ENCODE measurements at regions not wholly inside any gene's neighbourhood (a gene's known extent, or its start where the extent isn't known, plus 50 kb on each side); places are given as distances from the start of the nearest gene placed in this dataset.
"Not testable (repeated sequence)": the region's sequence is repeated elsewhere in the genome, so short reads cannot be mapped to it uniquely, and the experiment has no call there.

GRCh38 chr1:190858140-190858539 is 380.5 kb upstream of the BRINP3 start:
- peaks cover 0 to 6% of the 10 kb centered on the region in 2 donors for H3K36me3 Mint-ChIP-seq
- no peak for ATAC-seq
- DNase-seq (ENCODE audit: low spot score in 2 of 2), result no peak
- H3K27ac Mint-ChIP-seq, result no peak overlapping the region
- H3K9me3 Mint-ChIP-seq, result peaks cover 42% of the 10 kb centered on the region in 2 donors

GRCh38 chr1:190864013-190864641 is 386.5 kb upstream of the BRINP3 start:
- DNase-seq (ENCODE audit: low spot score in 2 of 2) (no peak), ATAC-seq (no peak)
- Mint-ChIP-seq H3K9me3 (peaks cover 22 to 34% of the 10 kb centered on the region in 2 donors), H3K36me3 (peaks cover 0 to 6% of the 10 kb centered on the region in 2 donors), H3K27ac (no peak overlapping the region)

GRCh38 chr1:190880352-190880751 is 402.7 kb upstream of the BRINP3 start:
- Mint-ChIP-seq H3K9me3 (peaks cover 11% of the 10 kb centered on the region in 2 donors), H3K36me3 (no peaks in the 10 kb centered on the region), H3K27ac (no peak overlapping the region)
- ATAC-seq, result no peak
- DNase-seq (ENCODE audit: low spot score in 2 of 2), result no peak

- Mint-ChIP-seq H3K36me3 (no peaks in the 10 kb centered on the region), H3K27ac (no peak overlapping the region), H3K9me3 (peaks cover 11 to 14% of the 10 kb centered on the region in 2 donors)
- DNase-seq (ENCODE audit: low spot score in 2 of 2), result no peak
- ATAC-seq, result no peak
Observed at GRCh38 chr1:190881064-190881463, 403.4 kb upstream of the BRINP3 start.

- DNase-seq (ENCODE audit: low spot score in 2 of 2) (no peak), ATAC-seq (no peak)
- Mint-ChIP-seq H3K27ac (no peak overlapping the region), H3K9me3 (peaks cover 21 to 23% of the 10 kb centered on the region in 2 donors), H3K36me3 (no peaks in the 10 kb centered on the region)
Observed at GRCh38 chr1:190897233-190897632, 419.6 kb upstream of the BRINP3 start.

- peaks cover 8 to 11% of the 10 kb centered on the region in 2 donors for H3K9me3 Mint-ChIP-seq
- H3K27ac Mint-ChIP-seq, result no peak overlapping the region
- DNase-seq (ENCODE audit: low spot score in 2 of 2) (no peak), ATAC-seq (no peak)
- H3K36me3 Mint-ChIP-seq, result no peaks in the 10 kb centered on the region
Observed at GRCh38 chr1:190904091-190904695, 426.5 kb upstream of the BRINP3 start.

- Mint-ChIP-seq H3K27ac (no peak overlapping the region), H3K9me3 (peaks cover 3 to 4% of the 10 kb centered on the region in 2 donors), H3K36me3 (no peaks in the 10 kb centered on the region)
- ATAC-seq (no peak), DNase-seq (ENCODE audit: low spot score in 2 of 2) (no peak)
Observed at GRCh38 chr1:190906206-190906725, 428.6 kb upstream of the BRINP3 start.

- no peak overlapping the region for H3K27ac Mint-ChIP-seq
- H3K9me3 Mint-ChIP-seq, result peaks cover 9 to 10% of the 10 kb centered on the region in 2 donors
- DNase-seq (ENCODE audit: low spot score in 2 of 2) (no peak), ATAC-seq (no peak)
- no peaks in the 10 kb centered on the region for H3K36me3 Mint-ChIP-seq
Observed at GRCh38 chr1:190908246-190908645, 430.6 kb upstream of the BRINP3 start.

GRCh38 chr1:190908691-190909090 is 431.0 kb upstream of the BRINP3 start:
- peaks cover 9 to 10% of the 10 kb centered on the region in 2 donors for H3K9me3 Mint-ChIP-seq
- H3K27ac Mint-ChIP-seq, result no peak overlapping the region
- DNase-seq (ENCODE audit: low spot score in 2 of 2) (no peak), ATAC-seq (no peak)
- no peaks in the 10 kb centered on the region for H3K36me3 Mint-ChIP-seq

GRCh38 chr1:190935925-190936324 is 458.3 kb upstream of the BRINP3 start:
- Mint-ChIP-seq H3K36me3 (no peaks in the 10 kb centered on the region), H3K27ac (no peak overlapping the region), H3K9me3 (peaks cover 10 to 17% of the 10 kb centered on the region in 2 donors)
- ATAC-seq (no peak), DNase-seq (ENCODE audit: low spot score in 2 of 2) (no peak)

GRCh38 chr1:190936337-190936736 is 458.7 kb upstream of the BRINP3 start:
- no peak overlapping the region for H3K27ac Mint-ChIP-seq
- DNase-seq (ENCODE audit: low spot score in 2 of 2) (no peak), ATAC-seq (no peak)
- peaks cover 10 to 17% of the 10 kb centered on the region in 2 donors for H3K9me3 Mint-ChIP-seq
- no peaks in the 10 kb centered on the region for H3K36me3 Mint-ChIP-seq

GRCh38 chr1:190940951-190941350 is 463.3 kb upstream of the BRINP3 start:
- peaks cover 5 to 12% of the 10 kb centered on the region in 2 donors for H3K9me3 Mint-ChIP-seq
- ATAC-seq, result no peak
- H3K27ac Mint-ChIP-seq, result no peak overlapping the region
- no peak for DNase-seq (ENCODE audit: low spot score in 2 of 2)
- no peaks in the 10 kb centered on the region for H3K36me3 Mint-ChIP-seq

GRCh38 chr1:190942475-190942874 is 464.8 kb upstream of the BRINP3 start:
- no peaks in the 10 kb centered on the region for H3K36me3 Mint-ChIP-seq
- H3K9me3 Mint-ChIP-seq, result peaks cover 5 to 12% of the 10 kb centered on the region in 2 donors
- H3K27ac Mint-ChIP-seq, result no peak overlapping the region
- no peak for DNase-seq (ENCODE audit: low spot score in 2 of 2)
- ATAC-seq, result no peak

GRCh38 chr1:190943722-190944121 is 466.1 kb upstream of the BRINP3 start:
- not testable (repeated sequence) for ATAC-seq; H3K9me3 Mint-ChIP-seq; H3K36me3 Mint-ChIP-seq; DNase-seq (ENCODE audit: low spot score in 2 of 2); H3K27ac Mint-ChIP-seq

- no peak overlapping the region for H3K27ac Mint-ChIP-seq
- DNase-seq (ENCODE audit: low spot score in 2 of 2) (no peak), ATAC-seq (no peak)
- H3K36me3 Mint-ChIP-seq, result peaks cover 0 to 4% of the 10 kb centered on the region in 2 donors
- peaks cover 8 to 14% of the 10 kb centered on the region in 2 donors for H3K9me3 Mint-ChIP-seq
Observed at GRCh38 chr1:190949939-190950338, 472.3 kb upstream of the BRINP3 start.

- Mint-ChIP-seq H3K27ac (no peak overlapping the region), H3K9me3 (peaks cover 15 to 20% of the 10 kb centered on the region in 2 donors), H3K36me3 (peaks cover 0 to 4% of the 10 kb centered on the region in 2 donors)
- ATAC-seq (no peak), DNase-seq (ENCODE audit: low spot score in 2 of 2) (no peak)
Observed at GRCh38 chr1:190957565-190957964, 479.9 kb upstream of the BRINP3 start.

- ATAC-seq (no peak), DNase-seq (ENCODE audit: low spot score in 2 of 2) (no peak)
- no peak overlapping the region for H3K27ac Mint-ChIP-seq
- H3K36me3 Mint-ChIP-seq, result no peaks in the 10 kb centered on the region
- H3K9me3 Mint-ChIP-seq, result peaks cover 11 to 12% of the 10 kb centered on the region in 2 donors
Observed at GRCh38 chr1:190963321-190963720, 485.7 kb upstream of the BRINP3 start.

GRCh38 chr1:190975827-190976226 is 498.2 kb upstream of the BRINP3 start:
- Mint-ChIP-seq H3K27ac (no peak overlapping the region), H3K36me3 (no peaks in the 10 kb centered on the region), H3K9me3 (peaks cover 4 to 18% of the 10 kb centered on the region in 2 donors)
- ATAC-seq (no peak), DNase-seq (ENCODE audit: low spot score in 2 of 2) (no peak)
